ENCODE measurements at regions not wholly inside any gene's neighbourhood (a gene's known extent, or its start where the extent isn't known, plus 50 kb on each side); places are given as distances from the start of the nearest gene placed in this dataset.
"Not testable (repeated sequence)": the region's sequence is repeated elsewhere in the genome, so short reads cannot be mapped to it uniquely, and the experiment has no call there.

- Histone ChIP-seq H3K27ac (ENCODE audit: low read depth, low read length) (no peak overlapping the region), H3K9ac (ENCODE audit: low read depth, low read length) (no peak overlapping the region), H3K4me1 (ENCODE audit: control insufficient read depth, insufficient read depth, low read length) (no peaks in the 10 kb centered on the region), H3K9me3 (ENCODE audit: control insufficient read depth, insufficient read depth, low read length) (no peaks in the 10 kb centered on the region), H3K27me3 (ENCODE audit: control insufficient read depth, insufficient read depth, low read length) (no peaks in the 10 kb centered on the region), H3K4me3 (ENCODE audit: low read depth, low read length) (no peak overlapping the region), H3K36me3 (ENCODE audit: control insufficient read depth, insufficient read depth, low read length) (no peaks in the 10 kb centered on the region)
Observed at GRCh38 chr9:74133921-74134320, 363.2 kb upstream of the RORB start.

- no peak overlapping the region for H3K9ac ChIP-seq (ENCODE audit: low read depth, low read length)
- H3K27me3 ChIP-seq (ENCODE audit: control insufficient read depth, insufficient read depth, low read length): no peaks in the 10 kb centered on the region
- no peaks in the 10 kb centered on the region for H3K9me3 ChIP-seq (ENCODE audit: control insufficient read depth, insufficient read depth, low read length)
- H3K27ac ChIP-seq (ENCODE audit: low read depth, low read length): no peak overlapping the region
- H3K4me1 ChIP-seq (ENCODE audit: control insufficient read depth, insufficient read depth, low read length): no peaks in the 10 kb centered on the region
- no peaks in the 10 kb centered on the region for H3K36me3 ChIP-seq (ENCODE audit: control insufficient read depth, insufficient read depth, low read length)
- no peak overlapping the region for H3K4me3 ChIP-seq (ENCODE audit: low read depth, low read length)
Observed at GRCh38 chr9:74138182-74138581, 359.0 kb upstream of the RORB start.

GRCh38 chr9:74140141-74140540, 357.0 kb upstream of the RORB start:
- Histone ChIP-seq H3K9me3 (ENCODE audit: control insufficient read depth, insufficient read depth, low read length) (no peaks in the 10 kb centered on the region), H3K27ac (ENCODE audit: low read depth, low read length) (no peak overlapping the region), H3K4me3 (ENCODE audit: low read depth, low read length) (no peak overlapping the region), H3K36me3 (ENCODE audit: control insufficient read depth, insufficient read depth, low read length) (no peaks in the 10 kb centered on the region), H3K9ac (ENCODE audit: low read depth, low read length) (no peak overlapping the region), H3K27me3 (ENCODE audit: control insufficient read depth, insufficient read depth, low read length) (no peaks in the 10 kb centered on the region), H3K4me1 (ENCODE audit: control insufficient read depth, insufficient read depth, low read length) (no peaks in the 10 kb centered on the region)

- Histone ChIP-seq H3K4me3 (ENCODE audit: low read depth, low read length) (no peak overlapping the region), H3K9me3 (ENCODE audit: control insufficient read depth, insufficient read depth, low read length) (no peaks in the 10 kb centered on the region), H3K36me3 (ENCODE audit: control insufficient read depth, insufficient read depth, low read length) (no peaks in the 10 kb centered on the region), H3K27me3 (ENCODE audit: control insufficient read depth, insufficient read depth, low read length) (no peaks in the 10 kb centered on the region), H3K9ac (ENCODE audit: low read depth, low read length) (no peak overlapping the region), H3K4me1 (ENCODE audit: control insufficient read depth, insufficient read depth, low read length) (no peaks in the 10 kb centered on the region), H3K27ac (ENCODE audit: low read depth, low read length) (no peak overlapping the region)
Observed at GRCh38 chr9:74147906-74148305, 349.2 kb upstream of the RORB start.

GRCh38 chr9:74172874-74173273, 324.3 kb upstream of the RORB start:
- Histone ChIP-seq H3K9ac (ENCODE audit: low read depth, low read length) (no peak overlapping the region), H3K9me3 (ENCODE audit: control insufficient read depth, insufficient read depth, low read length) (no peaks in the 10 kb centered on the region), H3K27ac (ENCODE audit: low read depth, low read length) (no peak overlapping the region), H3K27me3 (ENCODE audit: control insufficient read depth, insufficient read depth, low read length) (no peaks in the 10 kb centered on the region), H3K36me3 (ENCODE audit: control insufficient read depth, insufficient read depth, low read length) (no peaks in the 10 kb centered on the region), H3K4me3 (ENCODE audit: low read depth, low read length) (no peak overlapping the region), H3K4me1 (ENCODE audit: control insufficient read depth, insufficient read depth, low read length) (no peaks in the 10 kb centered on the region)

- no peaks in the 10 kb centered on the region for H3K4me1 ChIP-seq (ENCODE audit: control insufficient read depth, insufficient read depth, low read length)
- H3K4me3 ChIP-seq (ENCODE audit: low read depth, low read length): no peak overlapping the region
- H3K27me3 ChIP-seq (ENCODE audit: control insufficient read depth, insufficient read depth, low read length): no peaks in the 10 kb centered on the region
- H3K27ac ChIP-seq (ENCODE audit: low read depth, low read length): no peak overlapping the region
- H3K9me3 ChIP-seq (ENCODE audit: control insufficient read depth, insufficient read depth, low read length): no peaks in the 10 kb centered on the region
- no peak overlapping the region for H3K9ac ChIP-seq (ENCODE audit: low read depth, low read length)
- H3K36me3 ChIP-seq (ENCODE audit: control insufficient read depth, insufficient read depth, low read length): no peaks in the 10 kb centered on the region
Observed at GRCh38 chr9:74173284-74173683, 323.9 kb upstream of the RORB start.

GRCh38 chr9:74197771-74198170, 299.4 kb upstream of the RORB start:
- H3K4me1 ChIP-seq (ENCODE audit: control insufficient read depth, insufficient read depth, low read length); H3K27me3 ChIP-seq (ENCODE audit: control insufficient read depth, insufficient read depth, low read length); H3K9me3 ChIP-seq (ENCODE audit: control insufficient read depth, insufficient read depth, low read length); H3K27ac ChIP-seq (ENCODE audit: low read depth, low read length); H3K4me3 ChIP-seq (ENCODE audit: low read depth, low read length); H3K9ac ChIP-seq (ENCODE audit: low read depth, low read length); H3K36me3 ChIP-seq (ENCODE audit: control insufficient read depth, insufficient read depth, low read length): not testable (repeated sequence)

GRCh38 chr9:74205056-74205455, 292.1 kb upstream of the RORB start:
- Histone ChIP-seq H3K27me3 (ENCODE audit: control insufficient read depth, insufficient read depth, low read length) (no peaks in the 10 kb centered on the region), H3K9ac (ENCODE audit: low read depth, low read length) (no peak overlapping the region)

GRCh38 chr9:74218385-74219063, 278.6 kb upstream of the RORB start:
- Histone ChIP-seq H3K27ac (ENCODE audit: low read depth, low read length) (no peak overlapping the region), H3K9me3 (ENCODE audit: control insufficient read depth, insufficient read depth, low read length) (no peaks in the 10 kb centered on the region), H3K36me3 (ENCODE audit: control insufficient read depth, insufficient read depth, low read length) (no peaks in the 10 kb centered on the region)

More at GRCh38 chr9:74205056-74205455, 292.1 kb upstream of the RORB start:
- no peak overlapping the region for H3K4me3 ChIP-seq (ENCODE audit: low read depth, low read length)
- H3K36me3 ChIP-seq (ENCODE audit: control insufficient read depth, insufficient read depth, low read length): no peaks in the 10 kb centered on the region
- H3K27ac ChIP-seq (ENCODE audit: low read depth, low read length): no peak overlapping the region
- H3K9me3 ChIP-seq (ENCODE audit: control insufficient read depth, insufficient read depth, low read length): no peaks in the 10 kb centered on the region
- H3K4me1 ChIP-seq (ENCODE audit: control insufficient read depth, insufficient read depth, low read length): peaks cover 5% of the 10 kb centered on the region

GRCh38 chr9:74220327-74220726, 276.8 kb upstream of the RORB start:
- peaks cover 4% of the 10 kb centered on the region; the same call in 1 of the 2 replicates for H3K4me1 ChIP-seq (ENCODE audit: control insufficient read depth, insufficient read depth, low read length)
- no peaks in the 10 kb centered on the region for H3K36me3 ChIP-seq (ENCODE audit: control insufficient read depth, insufficient read depth, low read length)
- H3K4me3 ChIP-seq (ENCODE audit: low read depth, low read length): no peak overlapping the region
- H3K27me3 ChIP-seq (ENCODE audit: control insufficient read depth, insufficient read depth, low read length): no peaks in the 10 kb centered on the region
- no peak overlapping the region for H3K9ac ChIP-seq (ENCODE audit: low read depth, low read length)
- no peak overlapping the region for H3K27ac ChIP-seq (ENCODE audit: low read depth, low read length)
- no peaks in the 10 kb centered on the region for H3K9me3 ChIP-seq (ENCODE audit: control insufficient read depth, insufficient read depth, low read length)

More at GRCh38 chr9:74218385-74219063, 278.6 kb upstream of the RORB start:
- peaks cover 4% of the 10 kb centered on the region; the same call in 1 of the 2 replicates for H3K4me1 ChIP-seq (ENCODE audit: control insufficient read depth, insufficient read depth, low read length)
- H3K4me3 ChIP-seq (ENCODE audit: low read depth, low read length): no peak overlapping the region
- no peaks in the 10 kb centered on the region for H3K27me3 ChIP-seq (ENCODE audit: control insufficient read depth, insufficient read depth, low read length)
- no peak overlapping the region for H3K9ac ChIP-seq (ENCODE audit: low read depth, low read length)

GRCh38 chr9:74236857-74237256, 260.3 kb upstream of the RORB start:
- Histone ChIP-seq H3K4me3 (ENCODE audit: low read depth, low read length) (no peak overlapping the region), H3K9me3 (ENCODE audit: control insufficient read depth, insufficient read depth, low read length) (0 out of 2 replicates have a peak, but pooled peaks cover 4% of the 10 kb centered on the region), H3K4me1 (ENCODE audit: control insufficient read depth, insufficient read depth, low read length) (no peaks in the 10 kb centered on the region), H3K27me3 (ENCODE audit: control insufficient read depth, insufficient read depth, low read length) (no peaks in the 10 kb centered on the region), H3K36me3 (ENCODE audit: control insufficient read depth, insufficient read depth, low read length) (no peaks in the 10 kb centered on the region), H3K27ac (ENCODE audit: low read depth, low read length) (no peak overlapping the region), H3K9ac (ENCODE audit: low read depth, low read length) (no peak overlapping the region)

Measured in HUES48 (cell line).